Upper lobe of right lung (tissue), 1 donor: ENCODE measurements at regions not wholly inside any gene's neighbourhood (a gene's known extent, or its start where the extent isn't known, plus 50 kb on each side); places are given as distances from the start of the nearest gene placed in this dataset.

Experiments used
- ATAC-seq: fragments of 200-7000 bp; cut with Tn5 transposase; one replicate; pipeline ENCODE4 v1.9.1; 2020; ENCODE audit warnings: mild to moderate bottlenecking, moderate library complexity
- DNase-seq: peaks from one replicate; pipeline ENCODE4 v3.0.0-alpha.2; 2020
- H3K27ac ChIP-seq: fragments of 200-600 bp; one replicate; pipeline ENCODE4 v1.8.0; 2022
- H3K27me3 ChIP-seq: fragments of 200-600 bp; one replicate; pipeline ENCODE4 v1.8.0; 2022; ENCODE audit warnings: mild to moderate bottlenecking
- H3K36me3 ChIP-seq: fragments of 200-600 bp; one replicate; pipeline ENCODE4 v1.8.0; 2022
- H3K4me1 ChIP-seq: fragments of 200-600 bp; one replicate; pipeline ENCODE4 v1.8.0; 2022
- H3K4me3 ChIP-seq: fragments of 200-600 bp; one replicate; pipeline ENCODE4 v1.8.0; 2022; ENCODE audit warnings: mild to moderate bottlenecking
- H3K9me3 ChIP-seq: fragments of 200-600 bp; one replicate; pipeline ENCODE4 v1.8.0; 2022
- CTCF ChIP-seq: fragments of 200-600 bp; IDR thresholded peaks from one replicate; pipeline ENCODE4 v1.8.0; 2022; ENCODE audit warnings: antibody characterized with exemption
- intact Hi-C: fragments of 100-400 bp; cut with DNase I; formaldehyde crosslinking; loops from one replicate; pipeline ENCODE4 v1.11.0; 2022
- donor health status: DM: no; HTN: yes; CAD: no; lungs with severe emphysema.

- Histone ChIP-seq H3K36me3 (no peaks in the 10 kb centered on the region), H3K4me1 (no peaks in the 10 kb centered on the region), H3K9me3 (no peaks in the 10 kb centered on the region), H3K27me3 (no peaks in the 10 kb centered on the region), H3K27ac (no peak overlapping the region), H3K4me3 (no peak overlapping the region)
- no peak for ATAC-seq
- intact Hi-C loops, result no loop called here
- no peak for DNase-seq
- no peak for TF ChIP-seq CTCF
These were observed 118.4 kb upstream of the CHRM3 start for GRCh38 chr1:239268007-239268406.

GRCh38 chr1:239263801-239264200 is 122.6 kb upstream of the CHRM3 start:
- ATAC-seq, result no peak

GRCh38 chr1:239262538-239262937 is 123.8 kb upstream of the CHRM3 start:
- H3K27ac ChIP-seq, result no peak overlapping the region
- DNase-seq (no peak), ATAC-seq (peak; percentile 33)
- intact Hi-C loops, result no loop called here
- no peaks in the 10 kb centered on the region for H3K4me1 ChIP-seq
- no peak overlapping the region for H3K4me3 ChIP-seq
- no peaks in the 10 kb centered on the region for H3K27me3 ChIP-seq
- H3K9me3 ChIP-seq, result no peaks in the 10 kb centered on the region
- TF ChIP-seq CTCF, result no peak
- H3K36me3 ChIP-seq, result no peaks in the 10 kb centered on the region

More at GRCh38 chr1:239263801-239264200, 122.6 kb upstream of the CHRM3 start:
- TF ChIP-seq CTCF, result no peak
- Histone ChIP-seq H3K4me1 (no peaks in the 10 kb centered on the region), H3K4me3 (no peak overlapping the region), H3K36me3 (no peaks in the 10 kb centered on the region), H3K9me3 (no peaks in the 10 kb centered on the region), H3K27me3 (no peaks in the 10 kb centered on the region), H3K27ac (no peak overlapping the region)
- intact Hi-C loops, result no loop called here
- no peak for DNase-seq

GRCh38 chr1:239261521-239261920 is 124.8 kb upstream of the CHRM3 start:
- intact Hi-C loops, result no loop called here
- Histone ChIP-seq H3K4me3 (no peak overlapping the region), H3K27me3 (no peaks in the 10 kb centered on the region), H3K4me1 (no peaks in the 10 kb centered on the region), H3K36me3 (no peaks in the 10 kb centered on the region), H3K9me3 (no peaks in the 10 kb centered on the region), H3K27ac (no peak overlapping the region)
- DNase-seq, result no peak
- no peak for ATAC-seq
- TF ChIP-seq CTCF, result no peak

GRCh38 chr1:239260842-239261241 is 125.5 kb upstream of the CHRM3 start:
- intact Hi-C loops, result no loop called here
- no peak overlapping the region for H3K4me3 ChIP-seq
- H3K4me1 ChIP-seq, result no peaks in the 10 kb centered on the region
- TF ChIP-seq CTCF, result no peak
- ATAC-seq (no peak), DNase-seq (no peak)
- H3K27ac ChIP-seq, result no peak overlapping the region
- H3K36me3 ChIP-seq, result no peaks in the 10 kb centered on the region
- no peaks in the 10 kb centered on the region for H3K9me3 ChIP-seq
- H3K27me3 ChIP-seq, result no peaks in the 10 kb centered on the region

GRCh38 chr1:239255628-239256160 is 130.7 kb upstream of the CHRM3 start:
- no peak for TF ChIP-seq CTCF
- Histone ChIP-seq H3K4me3 (no peak overlapping the region), H3K27me3 (no peaks in the 10 kb centered on the region), H3K4me1 (no peaks in the 10 kb centered on the region), H3K27ac (no peak overlapping the region), H3K36me3 (no peaks in the 10 kb centered on the region), H3K9me3 (no peaks in the 10 kb centered on the region)
- ATAC-seq (no peak), DNase-seq (no peak)
- intact Hi-C loops, result no loop called here
